ENCODE measurements at regions not wholly inside any gene's neighbourhood (a gene's known extent, or its start where the extent isn't known, plus 50 kb on each side); places are given as distances from the start of the nearest gene placed in this dataset.

- no peak for TF ChIP-seq CTCF (IDR thresholded peaks at IDR 0.05 in 2 of 3, conservative IDR thresholded peaks at IDR 0.05 in 1 of 3; ENCODE audit: control insufficient read depth in 2 of 3, extremely low read depth in 1 of 3, insufficient read depth in 1 of 3, low read depth in 3 of 3, low read length in 3 of 3)
- no peak for TF ChIP-seq MAX (IDR thresholded peaks at IDR 0.05; ENCODE audit: low read depth, low read length)
- TF ChIP-seq MEF2A (IDR thresholded peaks at IDR 0.05; ENCODE audit: insufficient read depth, low read depth, low read length), result no peak
- no peak for TF ChIP-seq CEBPZ (IDR thresholded peaks at IDR 0.05; ENCODE audit: low read depth, low read length)
- TF ChIP-seq EGR1 (IDR thresholded peaks at IDR 0.05; ENCODE audit: borderline replicate concordance in 1 of 2, low read depth in 2 of 2, low read length in 2 of 2), result no peak
- no peak for TF ChIP-seq YBX1 (IDR thresholded peaks at IDR 0.05)
- TF ChIP-seq KDM1A (IDR thresholded peaks at IDR 0.05; ENCODE audit: borderline replicate concordance), result no peak
- no peak for TF ChIP-seq CEBPB (IDR thresholded peaks at IDR 0.05; ENCODE audit: borderline replicate concordance in 1 of 2, low read depth in 2 of 2, low read length in 2 of 2)
- no peak for TF ChIP-seq PAX5 (IDR thresholded peaks at IDR 0.05; ENCODE audit: borderline replicate concordance, low read depth, low read length)
Measured at GRCh38 chr20:6657904-6658303, 109.6 kb upstream of the BMP2 start (continued).

Data from GM12878 (cell line).